GM18517 (cell line): ENCODE measurements at regions not wholly inside any gene's neighbourhood (a gene's known extent, or its start where the extent isn't known, plus 50 kb on each side); places are given as distances from the start of the nearest gene placed in this dataset.

Source experiments
- ATAC-seq: cut with Tn5 transposase; IDR thresholded peaks from one replicate; pipeline ENCODE4 v1.9.1; 2021; ENCODE audit warnings: mild to moderate bottlenecking, moderate library complexity; ENCODE audit not compliant: unreplicated experiment

DNA sequence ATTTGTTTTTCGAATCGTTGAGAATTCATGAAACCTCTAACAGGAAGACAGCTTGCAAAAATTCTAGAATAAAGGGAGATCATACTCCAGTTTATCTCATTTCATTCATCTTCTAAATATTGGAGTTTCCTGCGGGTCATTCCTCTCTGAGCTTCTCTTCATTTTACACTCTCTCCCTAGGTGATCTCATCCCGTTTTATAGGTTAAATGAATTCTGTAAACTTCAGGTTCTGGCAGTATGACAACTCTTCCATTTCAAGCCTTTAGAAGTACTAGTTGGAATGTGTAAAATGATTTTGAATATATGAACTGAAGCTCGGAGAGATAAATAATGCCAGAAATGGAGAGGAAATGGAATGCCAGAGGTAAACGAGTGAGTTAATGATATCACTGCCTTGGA lies 312.4 kb downstream of the METTL4 start:
- no peak for ATAC-seq

DNA sequence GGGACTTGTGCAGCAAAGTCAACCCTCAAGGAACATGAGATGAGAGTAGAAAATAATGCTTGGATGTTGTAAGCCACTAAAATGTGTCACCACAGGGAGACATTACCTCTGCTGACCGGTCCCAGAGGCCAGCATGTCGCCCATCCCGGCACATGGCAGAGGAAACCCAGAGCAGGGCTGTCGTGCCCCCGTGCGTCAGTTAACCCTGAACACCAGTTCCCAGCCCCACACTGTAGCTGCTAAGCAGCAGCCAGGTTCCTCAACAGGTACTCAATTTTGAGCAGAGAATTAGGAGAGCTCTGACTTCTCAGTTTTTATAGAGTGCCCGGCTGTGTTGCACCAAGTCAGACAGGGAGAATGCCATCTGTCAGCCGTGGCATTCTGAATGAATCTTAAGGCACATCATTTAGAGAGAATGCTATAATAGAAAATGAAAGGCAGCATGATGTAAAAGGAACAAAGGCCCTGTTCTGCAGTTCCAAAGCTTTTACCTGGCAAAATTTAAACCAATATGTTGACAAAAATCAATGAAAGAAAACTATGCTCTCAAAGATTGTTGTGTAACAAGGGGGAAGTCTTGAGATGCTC lies 307.9 kb downstream of the METTL4 start:
- ATAC-seq, result no peak

DNA sequence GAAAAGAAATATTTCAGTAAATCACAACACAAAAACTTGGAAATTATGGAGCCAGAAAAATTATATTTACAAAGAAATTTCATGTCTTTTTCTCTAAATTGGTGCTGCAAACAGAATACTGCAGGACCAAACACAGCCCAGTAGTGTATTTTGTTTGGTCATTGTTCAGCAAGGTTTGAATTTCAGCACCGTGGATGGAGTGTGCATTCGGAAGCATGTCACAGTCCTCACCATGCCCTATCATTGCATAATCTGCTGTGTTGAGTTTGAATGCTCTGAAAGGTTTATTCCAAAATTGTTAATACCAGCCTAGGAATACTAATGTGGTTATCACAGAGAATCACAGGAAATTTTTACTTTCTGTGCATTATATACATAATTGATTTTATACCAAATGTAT lies 296.7 kb downstream of the METTL4 start:
- no peak for ATAC-seq

DNA sequence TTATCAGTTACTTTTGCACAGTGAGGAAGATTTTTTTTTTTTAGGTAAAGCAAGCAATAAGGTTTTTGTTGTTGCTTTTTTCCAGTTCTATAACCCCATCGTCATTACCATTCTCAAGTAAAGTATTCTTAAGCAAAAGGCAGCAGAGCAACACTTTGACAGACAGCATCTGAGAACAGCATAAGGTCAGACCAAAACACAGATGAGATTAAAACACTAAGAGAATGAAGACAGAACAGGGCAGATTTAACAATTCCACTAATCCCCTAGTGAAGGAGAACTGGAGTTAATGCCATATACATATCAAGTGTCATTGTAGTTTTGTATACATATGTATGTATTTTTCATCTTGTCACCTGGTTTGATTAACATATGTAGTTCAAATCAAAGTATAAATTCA lies 290.2 kb downstream of the METTL4 start:
- no peak for ATAC-seq

DNA sequence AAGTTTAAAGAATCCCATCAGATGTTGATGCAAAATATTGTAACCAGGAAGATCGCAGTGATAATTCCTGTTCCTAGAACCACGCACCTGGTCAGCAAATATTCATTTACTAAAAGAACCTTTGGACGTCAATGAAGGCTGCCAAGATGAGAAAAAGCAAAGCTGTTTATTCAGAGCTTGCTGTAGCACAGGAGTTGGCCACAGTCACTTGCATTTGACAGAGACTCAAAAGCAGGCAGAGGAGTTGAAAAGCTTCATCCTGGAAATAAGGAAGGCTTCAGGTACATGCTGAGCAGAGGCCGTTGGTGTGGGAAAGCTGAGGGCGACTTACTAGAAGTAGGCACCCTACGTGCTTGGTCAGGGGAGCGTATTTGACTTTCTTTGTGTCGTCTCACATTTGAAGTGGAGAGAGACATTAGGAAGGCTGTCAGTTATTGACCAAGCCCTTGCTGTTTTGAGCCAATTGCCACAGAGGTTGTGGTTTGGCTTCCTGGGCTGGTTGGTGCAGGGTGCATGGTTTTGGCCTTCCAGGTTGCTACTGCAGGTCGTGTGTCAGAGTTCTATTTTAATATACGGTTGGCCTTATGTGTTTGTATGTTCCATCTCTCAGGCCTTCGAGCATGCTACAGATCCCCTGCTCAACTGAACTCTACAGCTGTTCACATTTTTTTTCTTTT lies 289.6 kb downstream of the METTL4 start:
- no peak for ATAC-seq

DNA sequence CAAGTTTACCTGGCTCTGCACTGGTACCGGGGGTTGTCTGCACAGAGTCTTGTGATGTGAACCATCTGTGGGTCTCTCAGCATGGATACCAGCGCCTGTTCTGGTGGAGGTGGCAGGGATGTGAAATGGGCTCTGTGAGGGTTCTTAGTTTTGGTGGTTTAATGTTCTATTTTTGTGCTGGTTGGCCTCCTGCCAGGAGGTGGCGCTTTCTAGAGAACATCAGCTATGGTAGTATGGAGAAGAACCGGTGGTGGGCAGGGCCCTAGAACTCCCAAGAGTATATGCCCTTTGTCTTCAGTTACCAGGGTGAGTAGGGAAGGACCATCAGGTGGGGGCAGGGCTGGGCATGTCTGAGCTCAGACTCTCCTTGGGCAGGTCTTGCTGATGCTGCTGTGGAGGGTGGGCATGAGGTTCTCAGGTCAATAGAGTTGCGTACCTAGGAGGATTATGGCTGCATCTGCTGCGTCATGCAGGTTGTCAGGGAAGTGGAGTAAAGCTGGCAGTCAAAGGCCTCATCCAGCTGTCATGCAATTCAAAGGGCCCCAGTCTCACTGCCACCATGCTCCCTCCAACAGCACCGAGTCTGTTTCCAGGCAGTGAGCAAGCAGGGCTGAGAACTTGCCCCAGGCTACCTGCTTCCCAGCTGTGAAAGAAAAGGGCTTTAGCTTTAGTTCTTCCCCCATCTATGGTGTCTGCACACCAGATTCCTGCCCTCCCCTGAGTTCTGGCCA lies 278.0 kb downstream of the METTL4 start:
- no peak for ATAC-seq

DNA sequence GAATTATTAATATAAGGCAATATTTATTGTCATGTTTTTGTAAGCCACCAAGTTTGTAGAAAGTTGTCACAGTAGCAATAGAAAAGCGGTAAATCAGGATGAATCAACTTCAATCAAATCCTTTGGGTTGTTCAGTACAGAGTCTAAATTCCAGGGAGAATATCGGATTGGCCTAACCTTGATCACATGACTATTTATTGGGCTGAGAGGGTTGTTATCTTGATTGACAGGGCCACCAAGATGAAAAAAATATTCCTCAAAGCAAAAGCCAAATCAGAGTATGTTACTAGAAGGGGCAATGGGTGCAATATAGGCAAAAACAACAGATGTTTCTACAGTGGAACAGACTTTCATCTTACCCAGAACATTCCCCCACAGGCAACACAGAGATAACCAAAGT lies 270.0 kb downstream of the METTL4 start:
- no peak for ATAC-seq

DNA sequence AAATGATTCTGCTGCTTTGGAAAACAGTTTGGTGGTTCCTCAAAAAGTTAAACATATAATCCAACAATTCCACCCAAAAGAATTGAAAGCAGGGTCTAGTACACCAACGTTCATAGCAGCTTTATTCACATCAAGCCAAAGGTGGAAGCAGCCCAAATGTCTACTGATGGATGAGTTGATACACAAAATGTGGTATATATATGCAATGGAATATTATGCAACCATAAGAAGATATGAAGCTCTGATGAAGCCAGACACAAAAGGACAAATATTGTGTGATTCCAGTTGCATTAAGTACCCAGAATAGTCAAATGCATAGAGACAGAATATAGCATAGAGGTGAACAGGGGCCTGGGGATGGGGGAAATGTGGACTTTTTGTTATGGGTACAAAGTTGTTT lies 269.3 kb downstream of the METTL4 start:
- no peak for ATAC-seq

DNA sequence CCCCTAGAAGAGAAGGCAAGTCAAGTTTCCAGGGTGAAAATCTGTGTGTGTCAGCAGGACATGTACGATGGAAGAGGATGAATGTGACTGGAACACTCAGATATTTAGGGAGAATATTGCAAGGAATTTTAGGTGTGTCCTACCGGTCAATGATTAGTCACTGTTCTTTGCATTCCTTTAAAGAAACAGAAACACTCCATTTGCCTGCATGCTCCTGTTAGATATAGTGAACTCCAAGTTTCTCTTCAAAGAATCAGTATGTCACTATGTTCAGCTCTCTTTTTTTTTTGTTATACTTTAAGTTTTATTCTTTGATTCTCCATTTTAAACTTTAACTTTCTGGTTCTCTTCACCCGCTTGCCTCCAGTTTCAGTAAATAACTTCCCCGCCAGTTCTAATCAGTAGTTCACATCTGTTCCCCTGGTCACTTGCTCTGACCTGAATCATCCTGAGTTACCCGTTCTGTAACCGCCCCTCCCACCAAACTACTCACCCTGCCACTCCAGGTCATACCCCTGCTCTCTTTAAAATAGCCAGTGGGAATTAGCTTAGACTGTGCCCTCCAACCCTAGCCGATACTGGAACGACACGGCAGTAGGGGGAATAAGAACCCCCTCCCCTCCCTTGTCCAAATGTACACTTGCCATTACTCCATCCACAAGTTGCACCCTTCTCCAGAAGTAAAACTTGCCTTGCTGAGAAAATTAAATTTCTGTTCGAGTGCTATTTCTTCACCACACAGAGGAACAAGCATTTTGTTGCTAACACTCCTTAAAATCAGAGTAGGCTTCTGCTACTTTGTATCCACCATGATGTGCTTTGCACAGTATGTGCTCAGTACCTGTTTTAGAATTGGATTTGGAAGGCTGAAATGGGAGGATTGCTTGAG lies 268.4 kb downstream of the METTL4 start:
- ATAC-seq, result no peak

DNA sequence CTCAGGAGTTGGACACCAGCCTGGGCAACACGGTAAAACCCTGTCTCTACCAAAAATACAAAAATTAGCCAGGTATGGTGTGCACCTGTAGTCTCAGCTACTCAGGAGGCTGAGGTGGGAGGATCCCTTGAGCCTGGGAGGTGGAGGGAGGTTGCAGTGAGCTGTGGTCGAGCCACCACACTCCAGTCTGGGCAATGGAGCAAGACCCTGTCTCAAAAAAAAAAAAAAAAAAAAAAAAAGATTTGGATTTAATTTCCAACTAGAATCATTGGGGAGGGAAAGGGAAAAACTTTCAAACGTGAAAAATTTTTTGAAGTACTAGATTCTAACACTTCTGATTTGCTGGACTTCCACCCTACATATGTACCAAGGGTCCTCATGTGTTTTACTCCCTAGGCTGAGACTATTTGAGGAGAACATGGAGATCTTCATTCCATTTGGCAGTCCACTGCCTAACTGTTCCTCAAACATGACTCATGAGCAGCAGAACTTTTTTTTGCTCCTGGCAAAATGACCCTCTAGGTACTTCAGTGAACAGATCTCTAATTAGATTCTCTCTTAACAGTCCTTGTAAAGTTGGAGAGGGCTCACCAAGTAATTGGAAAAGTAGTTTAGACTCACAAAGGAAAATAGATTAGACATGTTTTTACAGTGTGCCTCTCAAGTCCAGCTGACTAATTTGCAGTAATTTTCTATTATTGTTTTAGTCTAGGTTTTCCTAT lies 267.6 kb downstream of the METTL4 start:
- no peak for ATAC-seq

DNA sequence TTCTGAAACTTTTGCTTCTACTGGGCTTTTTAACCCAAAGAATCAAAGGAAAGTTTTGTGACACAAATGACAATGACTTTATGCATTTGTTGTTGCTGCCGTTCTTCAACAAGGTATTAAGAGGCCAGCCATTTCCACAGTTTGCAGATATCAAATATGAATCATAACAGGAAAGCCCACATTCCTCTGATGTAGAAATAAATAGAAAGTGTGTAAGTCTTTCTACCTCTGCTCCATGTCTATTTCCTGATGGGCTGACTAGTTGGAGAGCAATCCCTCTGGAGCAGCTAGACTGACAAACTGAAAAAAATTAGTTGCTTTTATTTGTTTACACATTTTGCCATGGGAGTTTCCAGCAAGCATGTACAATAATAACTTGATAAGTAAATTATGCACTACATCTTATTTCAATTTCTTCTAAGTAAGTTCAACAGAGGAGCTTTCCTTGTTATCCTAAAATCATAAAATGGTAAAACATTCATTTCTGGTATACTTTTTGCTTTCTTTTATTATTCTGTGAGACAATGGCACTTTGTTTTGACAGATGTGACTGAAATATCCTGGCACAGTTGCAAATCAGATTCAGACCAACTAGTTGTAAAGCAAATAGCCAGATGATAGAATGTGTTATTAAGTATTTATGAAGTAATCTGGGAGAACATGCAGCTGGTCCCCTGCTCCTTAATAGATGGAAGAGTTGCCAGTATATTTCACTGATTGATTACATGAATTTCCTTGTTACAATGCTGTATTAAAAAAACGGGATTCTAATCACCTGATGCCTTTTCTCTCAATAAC lies 266.7 kb downstream of the METTL4 start:
- ATAC-seq, result no peak

DNA sequence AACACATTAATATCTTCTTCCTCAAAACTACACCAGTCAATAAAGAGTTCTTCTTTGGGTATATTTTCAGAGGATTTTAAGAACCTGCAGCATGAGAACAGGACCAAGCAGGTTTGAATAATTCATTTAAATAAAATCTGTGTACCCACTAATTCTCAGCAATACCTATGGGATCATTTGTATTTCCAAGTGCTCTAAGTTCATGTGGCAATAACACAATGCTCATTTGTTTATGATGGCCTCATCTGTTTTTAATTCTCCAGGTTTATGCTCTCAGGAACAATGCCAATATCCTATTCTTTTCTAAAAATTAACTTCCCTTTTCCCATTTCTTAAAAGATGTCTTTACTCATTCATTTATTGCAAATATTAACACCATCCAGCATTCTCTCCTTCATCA lies 264.7 kb downstream of the METTL4 start:
- no peak for ATAC-seq

DNA sequence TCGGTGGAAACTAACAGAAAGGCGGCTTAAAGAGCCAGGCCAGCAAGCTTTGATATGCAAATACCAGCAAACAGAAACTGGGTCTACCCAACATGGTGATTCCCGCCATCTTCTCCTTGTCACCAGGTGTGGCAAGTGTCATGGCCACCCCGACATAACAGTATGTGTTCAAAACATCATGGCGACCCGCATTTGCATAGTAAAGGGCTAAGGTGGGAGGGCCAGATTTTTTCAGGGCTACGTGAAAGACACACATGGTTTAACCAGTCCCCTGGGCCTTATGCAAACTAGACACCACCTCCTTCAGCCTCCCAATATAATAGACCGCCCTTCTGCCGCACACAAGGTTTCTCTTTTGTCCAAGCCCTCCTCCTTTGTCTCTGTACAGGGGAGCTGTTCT lies 260.4 kb downstream of the METTL4 start:
- no peak for ATAC-seq

DNA sequence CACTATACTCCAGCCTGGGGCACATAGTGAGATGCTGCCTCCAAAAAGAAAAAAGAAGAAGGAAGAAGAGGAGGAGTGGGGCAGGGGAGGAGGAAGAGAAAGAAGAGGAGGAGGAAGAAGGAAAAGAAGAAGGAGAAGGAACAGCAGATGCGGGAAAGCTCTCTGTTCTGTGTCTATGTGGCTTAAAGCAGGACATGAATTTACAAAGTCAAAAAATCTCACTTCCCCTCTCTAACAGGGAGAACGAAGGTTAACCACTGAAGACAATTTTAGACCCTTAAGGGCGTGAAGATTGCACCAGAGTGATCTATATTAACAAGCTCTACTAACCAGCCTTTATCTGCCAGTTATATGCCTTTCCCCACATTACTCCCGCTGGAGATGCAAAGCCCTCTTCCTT lies 258.9 kb downstream of the METTL4 start:
- peak; percentile 85 for ATAC-seq

DNA sequence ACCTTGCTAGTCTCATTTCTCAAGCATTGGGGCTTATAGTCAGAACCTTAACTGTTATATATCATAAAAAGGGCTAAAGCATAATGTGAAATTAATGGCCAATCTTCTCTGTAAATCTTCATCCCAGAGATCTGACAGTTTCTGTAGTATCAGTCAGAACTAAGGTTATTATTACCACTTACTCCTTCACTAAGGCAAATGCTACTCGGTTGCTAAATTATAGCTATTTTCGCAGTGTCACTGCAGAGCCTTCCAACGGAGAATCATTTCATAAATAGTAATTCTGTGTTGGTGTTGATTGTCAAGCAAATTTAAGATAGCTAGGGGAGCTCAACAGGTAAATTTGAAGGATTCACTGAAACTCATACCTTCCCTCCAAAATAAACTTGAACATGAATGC lies 258.0 kb downstream of the METTL4 start:
- no peak for ATAC-seq

DNA sequence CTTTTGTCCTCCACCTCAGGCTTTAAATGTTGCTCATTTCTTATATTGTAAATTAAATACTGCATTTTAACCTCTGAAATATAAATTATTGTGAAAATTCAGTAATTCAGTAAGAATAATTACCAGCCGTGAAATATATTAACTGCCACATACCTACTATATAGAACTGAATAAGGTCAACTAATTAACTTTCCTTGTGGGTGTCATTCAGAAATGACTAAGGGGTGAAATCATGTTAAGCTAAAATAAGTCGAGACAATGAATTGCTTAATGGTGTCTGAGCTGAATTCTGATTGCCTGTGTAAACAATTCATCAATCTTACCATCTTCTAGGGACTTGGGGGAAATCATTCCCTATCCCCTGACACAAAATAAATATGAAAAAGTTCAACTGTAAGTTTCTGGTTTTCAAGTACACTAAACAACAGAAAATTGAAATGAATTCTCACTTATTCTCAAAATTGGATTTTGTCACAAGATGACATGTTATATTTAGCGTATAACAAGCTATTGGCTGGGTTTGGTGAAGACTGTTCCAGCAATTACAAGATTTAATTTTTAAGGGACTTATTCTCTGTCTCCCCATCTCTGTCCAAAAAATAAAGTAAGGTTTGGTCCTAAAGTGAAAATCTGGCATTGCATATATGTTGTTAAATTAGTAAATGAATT lies 255.1 kb downstream of the METTL4 start:
- no peak for ATAC-seq

DNA sequence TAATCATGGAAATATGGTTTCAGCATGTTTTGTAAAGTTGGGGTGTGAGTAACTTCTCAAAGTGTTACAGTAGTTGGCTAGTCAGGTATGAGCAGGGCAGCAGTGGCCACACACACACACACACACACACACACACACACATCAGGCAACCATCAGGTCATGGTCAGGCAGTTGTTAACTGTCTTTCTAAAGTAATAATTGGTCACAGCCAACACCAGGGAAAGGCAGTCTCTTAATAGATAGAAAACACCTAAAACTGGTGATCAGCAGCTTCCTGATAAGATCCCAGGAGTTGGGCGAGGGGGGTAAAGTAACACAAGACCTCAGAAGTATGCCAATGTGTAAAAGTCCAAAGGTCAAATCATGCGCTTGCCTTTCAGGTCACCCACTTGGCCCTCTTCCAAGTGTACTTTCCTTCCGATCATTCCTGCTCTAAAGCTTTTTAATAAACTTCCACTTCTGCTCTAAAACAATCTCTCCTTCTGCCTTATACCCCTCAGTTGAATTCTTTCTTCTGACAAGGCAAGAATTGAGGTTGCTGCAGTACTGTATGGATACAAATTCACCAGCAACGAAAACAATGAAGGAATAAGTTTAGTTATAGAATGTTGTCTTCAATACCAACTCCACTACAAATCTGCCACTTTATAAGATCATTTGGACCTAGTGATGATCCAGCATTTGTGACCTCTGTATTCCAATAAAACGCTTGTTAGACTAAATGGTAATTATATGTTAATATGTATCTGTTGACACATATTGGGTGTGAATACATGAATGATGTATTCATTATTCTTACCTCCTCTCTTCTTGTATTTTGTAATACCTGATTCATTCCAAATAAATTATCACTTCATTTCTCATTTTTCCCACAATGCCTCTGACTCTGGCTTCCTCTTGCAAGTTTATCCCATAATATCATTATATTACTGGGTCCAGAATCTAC lies 254.3 kb downstream of the METTL4 start:
- ATAC-seq, result no peak

DNA sequence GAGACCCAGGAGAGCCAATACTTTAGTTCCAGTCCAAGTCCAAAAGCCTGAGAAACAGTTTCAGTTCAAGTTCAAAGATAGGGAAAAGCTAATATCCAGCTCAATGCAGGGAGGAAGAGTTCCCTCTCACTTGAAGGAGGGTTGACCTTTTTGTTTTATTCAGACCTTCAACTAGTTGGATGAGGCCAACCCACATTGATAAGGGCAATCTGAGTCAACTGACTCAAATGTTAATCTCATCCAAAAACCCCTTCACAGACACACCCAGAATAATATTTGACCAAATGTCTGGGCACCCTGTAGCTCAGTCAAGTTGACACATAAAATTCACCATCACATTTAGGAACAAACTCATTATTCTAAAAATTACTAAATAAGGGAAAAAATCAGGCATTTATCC lies 246.8 kb downstream of the METTL4 start:
- ATAC-seq, result no peak
